ENCODE measurements at regions not wholly inside any gene's neighbourhood (a gene's known extent, or its start where the extent isn't known, plus 50 kb on each side); places are given as distances from the start of the nearest gene placed in this dataset.

DNA sequence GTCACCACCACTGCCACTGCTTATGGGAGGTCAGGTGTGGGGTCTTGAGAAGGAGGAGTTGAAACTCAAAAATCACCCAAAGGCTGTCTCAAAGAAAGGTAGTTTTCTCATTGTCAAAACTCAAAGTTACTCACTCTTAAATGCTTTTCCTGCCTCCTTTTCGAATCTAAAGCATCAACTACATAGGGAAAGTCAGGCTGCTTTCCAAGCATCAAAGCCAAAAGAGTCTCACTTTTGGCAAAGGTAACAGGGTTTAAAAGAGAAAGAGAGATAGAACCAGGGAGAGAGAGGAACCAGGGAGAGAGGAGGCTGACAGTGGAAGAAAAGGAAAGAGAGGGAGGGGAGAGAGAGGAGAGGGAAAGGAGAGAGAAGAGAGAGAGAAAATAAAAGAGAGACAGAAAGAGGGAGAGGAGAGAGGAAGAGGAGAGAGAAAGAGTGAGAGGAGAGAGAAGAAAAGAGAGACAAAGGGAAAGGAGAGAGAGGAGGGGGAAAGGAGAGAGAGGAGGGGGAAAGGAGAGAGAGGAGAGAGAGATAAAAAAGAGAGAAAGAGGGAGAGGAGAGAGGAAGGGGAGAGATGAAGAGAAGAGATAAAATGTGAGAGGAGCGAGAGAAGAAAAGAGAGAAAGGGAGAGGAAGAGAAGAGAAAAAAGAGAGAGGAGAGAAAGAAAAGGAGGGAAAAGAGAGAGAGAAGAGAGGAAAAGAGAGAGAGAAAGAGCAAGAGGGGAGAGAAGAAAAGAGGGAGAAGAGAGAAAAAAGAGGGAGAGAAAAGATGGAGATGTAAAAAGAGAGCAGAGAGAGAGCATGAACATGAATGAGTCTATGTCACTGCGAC, 262.0 kb upstream of the TSHZ3 start:
- no peak for DNase-seq

DNA sequence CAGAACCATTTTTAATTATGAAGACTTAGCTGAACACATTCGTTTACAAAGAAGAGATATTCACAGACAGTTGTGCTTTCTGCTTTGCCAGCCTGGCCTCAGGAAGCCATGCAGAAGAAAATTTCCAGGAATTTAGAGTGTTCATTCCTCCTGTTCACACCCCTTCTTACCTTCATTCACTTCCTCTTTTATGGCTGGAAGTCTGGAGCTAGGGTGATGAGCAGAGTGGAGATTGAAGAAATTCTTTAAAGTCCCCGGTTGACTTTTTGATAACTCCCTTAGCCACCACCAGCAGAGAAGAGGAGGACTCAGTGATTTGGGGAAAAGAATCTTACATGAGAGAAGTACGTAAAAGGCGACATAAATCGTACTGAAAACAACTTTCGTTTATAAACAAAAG, 263.6 kb upstream of the TSHZ3 start:
- DNase-seq = no peak

DNA sequence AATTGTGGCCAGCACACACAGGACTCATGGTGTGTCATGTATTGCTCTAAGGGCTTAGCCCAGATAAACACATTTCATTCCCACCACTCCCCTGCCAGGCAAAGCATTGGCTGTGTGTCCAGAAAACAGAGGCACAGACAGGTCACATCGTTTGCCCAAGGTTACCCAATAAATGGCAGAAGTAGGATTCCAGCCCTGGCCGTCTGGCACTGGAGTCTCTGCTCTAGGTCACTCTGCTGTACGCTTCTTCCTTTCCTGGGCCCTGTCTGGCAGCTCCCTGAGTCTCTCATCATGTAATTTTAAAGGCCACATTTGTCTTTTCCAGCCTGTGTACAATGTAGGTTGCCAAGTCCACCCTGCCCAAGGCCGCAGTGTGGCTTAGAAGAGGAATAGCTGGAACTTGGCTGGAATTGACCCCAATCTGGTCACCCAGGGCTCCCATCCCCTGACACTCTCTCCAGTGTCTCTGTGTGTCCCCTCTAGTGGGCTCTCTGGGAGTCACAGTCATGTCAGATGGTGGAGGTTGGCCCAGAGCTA, 264.5 kb upstream of the TSHZ3 start:
- DNase-seq = no peak

DNA sequence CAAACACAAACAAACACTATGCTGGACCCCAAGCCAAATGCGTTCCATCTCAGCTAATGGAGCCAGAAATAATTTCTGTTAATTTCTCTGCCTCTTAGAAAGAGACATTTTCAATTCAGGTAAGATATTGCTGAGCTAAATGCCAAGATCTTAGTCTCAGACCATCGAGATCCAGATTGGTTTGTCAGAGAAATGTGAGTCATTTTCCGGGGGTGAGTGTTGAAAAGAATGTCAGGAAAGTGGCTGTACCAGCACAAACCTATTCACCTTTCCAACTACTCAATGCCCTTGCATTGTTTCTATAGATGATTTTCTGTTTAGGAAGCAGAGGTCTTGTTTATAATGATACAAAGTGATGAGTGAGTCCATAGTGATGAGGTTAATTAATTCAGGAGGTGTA, 266.8 kb upstream of the TSHZ3 start:
- no peak for DNase-seq

DNA sequence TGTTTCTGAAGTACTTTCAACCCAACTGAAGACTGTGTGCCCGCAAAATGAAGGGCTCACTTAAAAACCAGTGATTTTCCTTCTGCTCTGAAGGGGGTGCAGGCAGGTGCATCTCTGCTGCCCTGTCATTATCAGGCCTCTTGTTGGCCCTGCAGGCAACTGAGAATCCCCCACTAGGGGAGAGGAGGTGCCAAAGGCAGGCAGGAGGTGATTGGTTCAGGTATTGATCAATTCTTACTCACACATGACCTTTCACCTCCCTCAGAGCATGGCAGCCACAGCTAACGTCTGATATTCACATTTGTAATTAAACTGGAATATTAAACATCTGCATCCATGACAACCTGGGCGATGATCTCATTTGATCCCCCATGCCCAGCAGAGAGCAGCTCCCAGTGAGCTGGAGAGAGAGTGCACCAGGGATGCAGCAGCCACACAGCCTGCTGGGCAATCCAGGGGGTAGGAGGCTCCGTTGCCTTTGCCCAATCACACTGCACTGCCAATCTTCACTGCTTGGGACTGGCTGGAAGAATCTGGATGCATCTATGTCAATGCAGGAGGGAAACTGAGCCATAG, 267.9 kb upstream of the TSHZ3 start:
- no peak for DNase-seq

DNA sequence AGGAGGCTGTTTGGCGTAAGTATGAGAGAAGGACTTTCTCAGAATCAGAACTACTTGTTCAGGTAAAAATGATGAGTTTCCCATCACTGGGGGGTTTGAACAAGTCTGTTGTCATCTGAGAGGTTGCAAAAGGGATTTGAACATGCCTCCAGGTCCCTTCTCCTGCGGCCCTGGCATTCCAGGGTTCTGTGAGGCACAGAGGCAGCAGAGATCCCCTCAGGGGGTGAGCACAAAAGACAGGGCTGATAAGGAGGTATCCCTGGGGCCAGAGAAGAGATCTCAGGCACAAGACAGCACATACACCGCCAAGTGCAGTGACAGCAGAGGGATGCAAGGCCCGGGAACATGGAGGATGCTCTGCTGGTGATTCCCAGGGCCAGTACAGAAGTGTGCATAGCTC, 275.8 kb upstream of the TSHZ3 start:
- DNase-seq = no peak

DNA sequence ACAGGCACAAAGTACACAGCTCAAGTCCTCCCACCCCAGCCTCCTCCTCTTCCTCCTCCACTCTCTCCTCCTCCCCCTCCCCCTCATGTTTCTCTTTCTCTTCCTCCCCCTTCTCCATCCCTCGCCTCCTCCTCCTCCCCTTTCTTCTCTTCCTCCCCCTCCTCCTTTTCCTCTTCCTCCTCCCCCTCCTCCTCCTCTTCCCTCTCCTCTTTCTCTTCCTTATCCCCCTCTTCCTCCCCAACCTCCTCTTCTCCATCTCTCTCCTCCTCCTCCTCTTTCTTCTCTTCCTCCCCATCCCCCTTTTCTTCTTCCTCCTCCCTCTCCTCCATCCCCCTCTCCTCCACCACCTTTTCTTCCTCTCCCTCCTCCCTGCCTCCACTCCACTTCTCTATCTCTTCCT, 276.3 kb upstream of the TSHZ3 start:
- no peak for DNase-seq

DNA sequence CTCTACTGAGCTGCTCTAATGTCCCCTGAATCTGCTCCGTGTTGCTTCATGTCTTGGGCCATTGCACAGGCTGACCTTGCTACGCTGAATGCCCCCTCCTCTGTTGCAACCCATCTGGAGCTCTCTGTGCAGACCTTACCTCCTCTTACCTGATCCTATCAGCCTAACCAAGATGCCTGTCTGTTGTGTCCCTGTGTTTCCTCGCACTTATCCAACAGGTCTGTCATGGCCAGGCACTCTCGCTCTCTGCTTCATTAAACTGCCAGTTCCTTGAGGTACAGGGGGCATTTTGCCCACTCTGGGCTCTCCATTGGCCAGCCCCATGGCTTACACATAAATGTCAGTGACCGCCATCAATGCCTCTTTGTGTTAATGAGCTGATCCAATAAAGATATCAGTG, 277.7 kb upstream of the TSHZ3 start:
- no peak for DNase-seq

DNA sequence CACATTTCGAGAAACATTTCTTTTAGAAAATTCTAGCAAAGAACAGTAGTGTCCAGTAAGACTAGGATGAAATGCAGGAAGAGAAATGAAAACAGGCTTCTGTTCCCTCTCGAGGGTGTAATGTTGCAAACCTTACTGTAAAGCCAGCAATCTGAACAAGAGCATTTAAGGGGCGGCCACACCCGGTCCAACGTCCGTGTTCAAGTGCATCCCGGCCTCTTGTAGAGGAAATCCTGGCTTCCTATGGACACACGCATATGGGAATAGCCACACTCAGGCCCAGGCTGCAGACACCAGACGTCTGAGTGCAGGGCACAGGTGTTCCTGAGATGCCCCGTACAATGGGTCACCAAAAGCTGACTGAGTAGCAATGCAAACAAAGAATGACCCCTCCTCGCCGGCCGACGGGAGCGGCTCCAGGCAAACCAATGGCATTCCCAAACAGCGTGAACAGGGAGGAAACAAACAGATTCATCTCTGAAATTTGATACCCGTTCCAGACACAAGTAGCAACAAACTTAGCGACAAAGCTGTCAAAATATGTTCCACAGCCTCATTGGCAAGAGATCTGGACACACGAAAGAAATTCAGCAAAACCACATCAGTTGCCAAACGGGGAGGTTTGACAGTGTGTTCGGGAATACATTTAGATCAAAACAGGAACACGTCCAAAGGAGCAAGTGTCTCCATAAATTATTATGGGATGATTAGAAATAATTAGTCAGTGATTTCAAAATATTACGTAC, 278.6 kb upstream of the TSHZ3 start:
- no peak for DNase-seq

DNA sequence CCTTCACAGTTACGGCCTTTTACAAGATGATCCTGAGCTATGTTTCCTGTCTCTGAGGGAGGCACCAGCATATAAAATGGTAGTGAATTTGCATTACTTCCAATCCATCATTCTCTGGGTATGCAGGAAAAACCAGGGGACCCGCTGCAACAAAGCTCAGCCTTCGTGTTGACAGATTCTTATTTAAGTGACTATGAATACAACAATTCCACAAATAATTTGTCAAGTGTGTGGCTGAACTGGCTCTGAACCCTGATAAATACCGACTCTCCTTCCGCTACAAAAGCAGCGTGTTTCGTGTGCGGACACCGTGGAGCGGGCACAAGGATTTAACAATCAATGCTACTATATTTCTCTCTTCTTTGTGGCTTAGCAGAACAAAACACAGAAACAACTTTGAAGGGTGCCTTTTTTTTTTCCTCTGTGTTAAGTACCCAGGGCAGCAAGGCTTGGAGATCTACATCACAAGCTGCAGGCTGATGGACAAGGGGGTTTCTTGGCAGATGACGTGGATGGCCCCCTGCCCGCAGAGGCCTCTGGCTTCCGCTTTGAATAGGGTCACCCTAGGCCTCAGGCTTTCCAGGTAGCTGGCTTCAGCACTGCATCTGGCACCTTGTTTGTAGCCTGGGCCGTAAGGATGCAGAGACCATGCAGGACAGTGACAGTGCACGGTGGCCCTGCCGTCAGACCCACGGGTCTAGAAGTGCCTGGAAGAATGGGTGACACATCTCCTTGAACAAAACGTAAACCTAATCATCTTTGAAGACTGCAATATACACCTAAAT, 280.5 kb upstream of the TSHZ3 start:
- no peak for DNase-seq

DNA sequence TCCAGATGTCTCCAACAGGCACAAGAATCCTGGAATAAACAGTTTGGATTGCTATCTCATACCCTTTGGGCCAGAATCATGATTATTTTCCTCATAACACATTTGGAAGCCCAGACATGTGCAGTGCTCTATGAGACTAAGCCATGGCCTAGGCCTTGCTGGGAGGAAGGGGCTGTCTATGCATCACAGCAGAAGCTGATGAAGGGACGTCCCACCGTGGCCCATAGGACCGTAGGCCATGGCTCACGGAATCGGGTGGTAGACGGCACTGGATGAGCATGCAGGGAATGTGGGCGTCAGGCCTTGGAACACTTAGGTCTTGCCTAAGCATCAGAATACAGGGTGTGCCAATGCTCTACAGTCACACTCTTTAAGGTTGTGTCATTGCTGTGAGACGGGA, 283.8 kb upstream of the TSHZ3 start:
- no peak for DNase-seq

DNA sequence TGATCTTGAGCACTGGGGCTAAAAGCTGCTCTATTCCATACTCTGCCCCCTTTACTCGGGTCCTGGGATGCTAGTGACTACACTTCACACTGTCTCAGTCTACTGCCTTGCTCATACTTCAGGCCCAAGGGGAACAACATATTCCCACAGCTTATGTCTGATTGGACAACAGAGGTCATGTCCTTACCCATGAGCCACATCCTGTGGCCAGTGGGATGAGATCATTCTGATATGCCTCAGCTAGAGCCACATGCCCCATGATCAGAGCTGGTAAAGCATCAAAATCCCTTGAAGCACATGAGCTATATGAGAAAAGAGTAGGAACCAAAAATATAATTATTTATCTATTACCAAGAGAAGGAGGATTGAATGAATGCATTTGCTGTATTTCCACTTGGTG, 290.1 kb upstream of the TSHZ3 start:
- DNase-seq = no peak

DNA sequence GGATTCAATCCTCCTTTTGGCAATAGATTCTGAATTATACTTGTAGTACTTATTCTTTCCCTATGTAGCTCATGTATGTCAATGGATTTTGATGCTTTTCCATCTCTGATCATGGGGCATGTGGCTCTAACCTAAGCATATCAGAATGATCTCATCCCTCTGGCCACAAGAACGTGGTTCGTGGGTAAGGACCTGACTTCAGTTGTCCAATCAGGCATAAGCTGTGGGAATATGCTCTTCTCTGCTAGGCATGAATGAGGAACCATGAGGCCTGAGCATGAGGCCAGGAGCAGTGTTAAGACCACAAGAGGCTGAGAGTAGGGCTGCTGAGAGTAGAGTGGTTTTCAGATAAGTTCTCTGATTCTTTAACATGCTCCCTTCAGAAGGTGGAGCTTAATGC, 292.4 kb upstream of the TSHZ3 start:
- DNase-seq = no peak

DNA sequence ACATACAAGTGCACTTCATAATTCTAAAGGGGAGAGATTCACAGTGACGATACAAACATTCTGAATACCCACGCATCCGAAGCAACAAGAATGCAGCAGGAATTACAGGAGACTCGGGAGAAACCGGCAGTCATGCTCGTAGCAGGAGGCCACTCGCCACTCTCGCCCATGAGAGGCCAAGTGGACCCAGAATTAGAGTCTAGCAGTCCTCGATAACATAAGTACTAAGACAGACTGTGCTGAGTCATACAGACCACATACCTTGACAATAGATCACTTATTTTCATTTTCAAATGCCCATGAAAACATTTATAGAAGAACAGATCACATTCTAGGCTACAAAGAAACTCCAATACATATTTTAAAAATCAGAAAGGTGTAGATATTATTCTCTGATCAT, 299.1 kb upstream of the TSHZ3 start:
- DNase-seq = no peak

DNA sequence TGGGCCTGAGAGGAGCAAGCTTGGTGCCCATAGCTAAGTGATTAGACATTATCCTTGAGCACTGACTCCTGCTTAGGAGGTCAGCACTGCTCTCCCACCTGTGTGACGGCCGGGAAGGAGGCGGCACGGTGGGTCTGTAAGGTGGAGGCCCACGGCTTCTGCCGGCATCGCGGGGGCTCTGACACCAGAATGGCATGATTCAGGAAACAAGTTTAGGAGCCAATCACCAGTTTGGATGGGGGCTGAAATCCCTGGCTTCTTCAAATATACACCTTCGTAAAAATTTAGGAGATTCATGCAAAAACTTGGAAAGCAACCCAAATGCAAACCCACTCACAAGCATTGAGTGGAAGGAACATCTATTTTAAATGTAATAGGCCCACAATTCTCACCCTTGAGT, 307.3 kb upstream of the TSHZ3 start:
- DNase-seq = no peak

DNA sequence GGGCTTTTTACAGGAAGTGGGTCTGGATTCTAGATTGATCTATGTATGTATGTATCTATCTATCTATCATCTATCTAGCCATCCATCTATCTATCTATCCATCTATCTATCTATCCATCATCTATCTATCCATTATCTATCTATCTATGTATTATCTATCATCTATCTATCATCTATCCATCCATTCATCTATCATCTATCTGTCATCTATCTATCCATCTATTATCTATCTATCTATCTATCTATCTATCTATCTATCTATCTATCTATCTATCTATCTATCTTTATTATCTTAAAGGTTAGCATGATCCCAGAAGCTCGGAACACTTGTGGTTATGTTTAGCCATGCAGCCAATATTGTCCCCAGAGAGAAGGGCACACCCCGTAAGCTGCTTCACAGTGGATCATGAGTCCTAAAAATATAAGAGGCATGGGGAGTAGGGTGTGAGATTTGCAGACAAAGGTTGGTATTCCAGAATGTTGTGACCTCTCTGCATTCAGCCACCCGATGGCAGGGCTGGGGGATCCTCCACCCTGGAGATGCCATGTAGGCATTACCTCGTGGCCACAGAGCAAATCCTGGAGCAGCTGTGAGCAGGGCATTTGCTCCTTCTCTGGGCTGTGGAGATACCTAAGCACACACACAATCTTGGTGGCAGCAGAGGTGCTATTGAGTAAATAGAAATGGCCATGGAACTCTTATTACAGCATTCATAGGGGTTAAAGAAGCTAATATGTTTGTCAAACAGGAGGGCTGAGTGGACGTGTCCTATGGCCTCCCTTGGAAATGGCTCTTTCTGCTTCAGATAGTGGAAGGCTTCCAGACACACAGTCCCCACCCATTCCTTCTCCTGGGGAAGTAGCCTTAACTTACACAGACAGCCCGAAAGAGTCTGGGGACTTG, 310.0 kb upstream of the TSHZ3 start:
- DNase-seq = no peak

DNA sequence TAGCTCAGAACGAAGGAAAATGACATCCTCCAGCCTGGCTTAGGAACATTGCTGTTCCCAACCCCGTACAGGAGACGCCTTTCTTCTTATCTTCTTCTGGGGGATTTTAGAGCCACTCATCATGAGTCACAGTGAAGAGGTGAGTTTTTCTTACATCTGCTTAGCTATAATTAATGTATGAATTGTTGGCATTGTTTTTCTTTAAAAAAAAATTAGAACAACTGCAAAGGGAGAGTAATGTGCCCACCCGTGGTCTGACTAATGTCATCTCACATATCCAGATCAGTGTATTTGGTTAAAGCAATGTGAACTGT, 310.6 kb upstream of the TSHZ3 start:
- DNase-seq = no peak

DNA sequence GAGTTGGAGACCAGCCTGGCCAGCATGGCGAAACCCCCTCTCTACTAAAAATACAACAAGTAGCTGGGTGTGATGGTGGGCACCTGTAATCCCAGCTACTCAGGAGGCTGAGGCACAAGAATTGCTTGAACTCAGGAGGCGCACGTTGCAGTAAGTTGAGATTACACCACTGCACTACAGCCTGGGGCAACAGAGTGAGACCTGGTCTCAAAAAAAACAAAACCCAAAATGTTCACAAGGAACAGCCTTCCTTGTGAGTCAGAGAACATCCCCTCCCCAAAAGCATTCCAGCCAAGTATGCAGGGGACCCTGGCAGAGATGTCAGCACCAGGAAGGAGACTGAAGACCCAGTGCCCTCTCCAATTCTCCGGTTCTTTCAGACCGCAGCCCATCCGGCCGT, 314.9 kb upstream of the TSHZ3 start:
- no peak for DNase-seq

DNA sequence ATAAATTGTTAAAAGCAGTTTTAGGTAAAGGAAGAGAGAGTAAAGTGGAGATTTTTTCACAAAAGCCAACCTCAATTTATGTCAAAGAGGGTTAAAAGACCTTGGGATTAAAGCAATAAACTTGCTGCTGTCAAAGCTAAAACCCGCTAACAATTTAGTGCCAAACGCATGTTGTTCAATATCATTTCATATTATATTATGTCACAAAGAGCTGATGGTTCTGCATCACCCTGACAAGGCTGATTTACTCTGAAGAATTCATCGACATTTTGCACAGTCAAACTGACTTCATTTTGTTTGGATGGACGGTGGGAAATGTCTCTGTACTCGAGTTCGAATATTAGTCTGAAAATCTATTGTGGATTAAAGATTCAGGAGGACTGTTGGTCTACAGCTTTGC, 315.8 kb upstream of the TSHZ3 start:
- no peak for DNase-seq

DNA sequence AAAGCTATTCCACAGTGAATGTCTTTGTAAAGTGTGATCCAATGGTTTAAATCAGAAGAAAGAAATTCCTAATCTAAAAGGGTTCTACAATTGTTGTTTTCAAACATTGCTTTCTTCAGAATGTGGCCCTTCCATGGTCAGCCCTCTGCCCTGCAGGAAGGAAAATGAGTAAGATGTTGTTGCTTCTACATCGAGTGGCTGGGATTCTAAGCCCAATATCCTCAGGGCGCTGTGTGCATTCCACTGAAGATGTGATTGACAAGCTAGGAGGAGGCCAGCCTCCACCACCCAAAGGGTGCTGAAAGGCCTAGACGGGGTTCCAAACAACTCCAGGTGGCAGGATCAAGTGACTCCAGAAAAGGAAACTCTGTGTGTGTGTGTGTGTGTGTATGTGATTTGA, 316.9 kb upstream of the TSHZ3 start:
- DNase-seq = no peak

DNA sequence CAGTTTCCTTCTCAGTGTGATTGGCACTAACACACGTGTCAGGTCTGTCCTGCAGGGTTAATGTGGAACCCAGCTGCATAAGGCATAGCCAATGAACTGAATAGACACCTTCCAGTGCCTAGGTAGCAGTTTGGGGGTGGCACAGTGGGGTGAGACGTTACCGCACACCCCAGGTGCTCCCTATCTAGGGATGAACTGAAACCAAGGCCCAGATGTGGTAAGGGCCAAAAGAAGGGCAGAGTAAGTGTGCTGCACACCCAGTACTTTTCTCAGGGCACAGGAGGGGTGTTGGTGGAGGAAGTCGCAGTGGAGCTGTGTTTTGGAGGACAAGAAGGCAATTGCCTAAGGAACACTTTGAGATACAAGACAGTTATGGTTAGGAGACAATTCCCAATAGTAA, 317.9 kb upstream of the TSHZ3 start:
- no peak for DNase-seq

DNA sequence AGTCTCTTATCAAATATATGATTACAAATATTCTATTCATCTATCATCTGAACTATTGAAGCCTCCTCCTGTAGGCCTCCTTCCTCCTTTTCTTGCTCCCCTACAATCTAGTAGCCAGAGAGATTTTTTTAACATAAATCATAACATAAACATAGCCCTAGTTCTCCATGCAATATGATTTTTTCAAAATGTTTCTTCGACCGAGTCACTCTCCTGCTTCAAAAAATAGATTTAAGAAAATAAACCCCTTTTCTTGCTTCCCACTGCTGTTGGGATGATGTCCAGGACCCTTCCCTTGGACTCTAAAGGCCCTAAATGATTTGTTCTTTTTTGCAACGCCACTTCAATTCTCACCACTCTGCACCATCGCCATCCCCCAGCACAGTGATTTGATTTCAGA, 319.7 kb upstream of the TSHZ3 start:
- no peak for DNase-seq
